ENCODE measurements at regions not wholly inside any gene's neighbourhood (a gene's known extent, or its start where the extent isn't known, plus 50 kb on each side); places are given as distances from the start of the nearest gene placed in this dataset.

- H3K27ac Mint-ChIP-seq: no peak overlapping the region
- 0 out of 2 replicates have a peak, but pooled peaks have one; percentile 13 for TF ChIP-seq CTCF (IDR thresholded peaks at IDR 0.05)
- no peak for TF ChIP-seq ZNF671 (CRISPR knock-in tag; IDR thresholded peaks at IDR 0.05)
- H3K9me3 Mint-ChIP-seq: peaks cover 29% of the 10 kb centered on the region
- POLR2A ChIA-PET: no interaction called here
- CTCF ChIA-PET: interaction anchor here (0.9 to 1.2 kb wide), 4 partner anchors 11 to 357 kb away, joined by 3 to 5 read pairs (median 4); no protein-coding TSS in a partner anchor
- H3K36me3 Mint-ChIP-seq: peaks cover 25% of the 10 kb centered on the region
- peaks cover 4% of the 10 kb centered on the region for H3K27me3 Mint-ChIP-seq (ENCODE audit: low read depth)
- H3K4me1 Mint-ChIP-seq: peaks cover 10% of the 10 kb centered on the region
- ATAC-seq: no peak
- no peak overlapping the region for H3K4me3 Mint-ChIP-seq
- DNase-seq (ENCODE audit: low spot score): no peak
These were observed 264.6 kb downstream of the SPRY1 start for GRCh38 chr4:123661080-123661737.

- POLR2A ChIA-PET: no interaction called here
- Mint-ChIP-seq H3K4me1 (peaks cover 10% of the 10 kb centered on the region), H3K4me3 (no peak overlapping the region), H3K27ac (no peak overlapping the region), H3K9me3 (peaks cover 31% of the 10 kb centered on the region), H3K36me3 (peaks cover 17% of the 10 kb centered on the region), H3K27me3 (ENCODE audit: low read depth) (no peaks in the 10 kb centered on the region)
- no peak for TF ChIP-seq FOXK1 (CRISPR knock-in tag; IDR thresholded peaks at IDR 0.05)
- TF ChIP-seq USF2 (CRISPR knock-in tag; IDR thresholded peaks at IDR 0.05): no peak
- TF ChIP-seq ZNF512 (CRISPR knock-in tag; IDR thresholded peaks at IDR 0.05; ENCODE audit: borderline replicate concordance): no peak
- TF ChIP-seq ZNF425 (CRISPR knock-in tag; conservative IDR thresholded peaks at IDR 0.05): no peak
- no peak for DNase-seq (ENCODE audit: low spot score)
- CTCF ChIA-PET: no interaction called here
- no peak for ATAC-seq
These were observed 266.2 kb downstream of the SPRY1 start for GRCh38 chr4:123662827-123663226.

- POLR2A ChIA-PET: no interaction called here
These were observed 269.9 kb downstream of the SPRY1 start for GRCh38 chr4:123666486-123666885.

GRCh38 chr4:123667496-123667895 lies 270.9 kb downstream of the SPRY1 start:
- ATAC-seq (no peak), DNase-seq (ENCODE audit: low spot score) (no peak)
- POLR2A ChIA-PET: no interaction called here
- TF ChIP-seq AFF4 (CRISPR knock-in tag; IDR thresholded peaks at IDR 0.05; ENCODE audit: borderline replicate concordance): no peak
- no peak for TF ChIP-seq USF1 (CRISPR knock-in tag; IDR thresholded peaks at IDR 0.05)

More at GRCh38 chr4:123666486-123666885, 269.9 kb downstream of the SPRY1 start:
- Mint-ChIP-seq H3K4me1 (no peaks in the 10 kb centered on the region), H3K27ac (no peak overlapping the region), H3K36me3 (peaks cover 13% of the 10 kb centered on the region), H3K9me3 (peaks cover 29% of the 10 kb centered on the region), H3K4me3 (no peak overlapping the region), H3K27me3 (ENCODE audit: low read depth) (no peaks in the 10 kb centered on the region)
- TF ChIP-seq GTF2I (CRISPR knock-in tag; conservative IDR thresholded peaks at IDR 0.05) (no peak), ESRRA (CRISPR knock-in tag; IDR thresholded peaks at IDR 0.05; ENCODE audit: borderline replicate concordance) (no peak), ZSCAN18 (CRISPR knock-in tag; IDR thresholded peaks at IDR 0.05) (no peak), CREM (CRISPR knock-in tag; IDR thresholded peaks at IDR 0.05) (no peak)
- CTCF ChIA-PET: no interaction called here
- no peak for DNase-seq (ENCODE audit: low spot score)
- ATAC-seq: no peak

More at GRCh38 chr4:123667496-123667895, 270.9 kb downstream of the SPRY1 start:
- H3K9me3 Mint-ChIP-seq: peaks cover 29% of the 10 kb centered on the region
- H3K36me3 Mint-ChIP-seq: peaks cover 13% of the 10 kb centered on the region
- H3K27ac Mint-ChIP-seq: no peak overlapping the region
- no peaks in the 10 kb centered on the region for H3K4me1 Mint-ChIP-seq
- CTCF ChIA-PET: no interaction called here
- H3K4me3 Mint-ChIP-seq: no peak overlapping the region
- H3K27me3 Mint-ChIP-seq (ENCODE audit: low read depth): no peaks in the 10 kb centered on the region

All from WTC11 (cell line).